Stomach (tissue), 8 donors: ENCODE measurements at regions not wholly inside any gene's neighbourhood (a gene's known extent, or its start where the extent isn't known, plus 50 kb on each side); places are given as distances from the start of the nearest gene placed in this dataset.
"Not testable (repeated sequence)": the region's sequence is repeated elsewhere in the genome, so short reads cannot be mapped to it uniquely, and the experiment has no call there.

ENCODE experiments used
- DNase-seq, 2 donors: peaks; one replicate each; pipeline versions ENCODE4 v3.0.0 to v3.0.0-alpha.2; 2013 to 2019
- H3K27ac ChIP-seq, 5 donors: fragments of 200-600 bp in 4 of 5; sonication (generic) in 4 of 5; one replicate each; pipeline ENCODE4 v1.5.1; 2013 to 2019; ENCODE audit warnings: mild to moderate bottlenecking in 1 of 5, moderate library complexity in 1 of 5
- H3K27me3 ChIP-seq, 3 donors: fragments of 200-600 bp; sonication (generic); one replicate each; pipeline ENCODE4 v1.5.1; 2017 to 2019; ENCODE audit warnings: mixed run types in 1 of 3
- H3K36me3 ChIP-seq, 4 donors: fragments of 200-600 bp; sonication (generic); 1 replicate in 3 of 4; 2 replicates in 1 of 4; pipeline ENCODE4 v1.5.1; 2016 to 2019
- H3K4me1 ChIP-seq, 4 donors: fragments of 200-600 bp; sonication (generic); one replicate each; pipeline ENCODE4 v1.5.1; 2016 to 2019
- H3K4me3 ChIP-seq, 4 donors: fragments of 200-600 bp; sonication (generic) in 3 of 4; one replicate each; pipeline ENCODE4 v1.5.1; 2016 to 2019; ENCODE audit warnings: mild to moderate bottlenecking in 1 of 4
- H3K9me3 ChIP-seq, 4 donors: fragments of 200-600 bp; sonication (generic); one replicate each; pipeline ENCODE4 v1.5.1; 2016 to 2019
- CTCF ChIP-seq, 7 experiments: fragments of 450-650 bp in 4 of 7; fragments of 200-600 bp in 3 of 7; sonication (generic) in 3 of 7; IDR thresholded peaks; one replicate each; pipeline ENCODE4 v1.5.1; 2016 to 2019; ENCODE audit warnings: antibody characterized with exemption in 7 of 7, control low read depth in 2 of 7, mild to moderate bottlenecking in 1 of 7
- EP300 ChIP-seq: sonication (generic); formaldehyde crosslinking; IDR thresholded peaks from one replicate; pipeline ENCODE4 v1.6.1; 2017; ENCODE audit warnings: antibody characterized with exemption
- POLR2A ChIP-seq, 4 donors: fragments of 450-650 bp; IDR thresholded peaks; one replicate each; pipeline ENCODE4 v1.6.1; 2016; ENCODE audit warnings: antibody characterized with exemption in 4 of 4, control low read depth in 2 of 4, mild to moderate bottlenecking in 1 of 4, moderate library complexity in 1 of 4
- POLR2AphosphoS5 ChIP-seq, 3 donors: sonication (generic); formaldehyde crosslinking; IDR thresholded peaks; one replicate each; pipeline ENCODE4 v1.6.1; 2016; ENCODE audit warnings: antibody characterized with exemption in 3 of 3
- WGBS, 5 donors: extraction: QIAGEN DNeasy Blood & Tissue Kit in 3 of 5; methylation state at CpG; one replicate each; pipeline versions ENCODE4 v1.1.5 to v1.1.7; 2013 to 2018; 5-methylcytosine and 5-hydroxymethylcytosine counted together
- intact Hi-C: fragments of 100-400 bp; cut with DNase I; formaldehyde crosslinking; loops from one replicate; pipeline ENCODE4 v1.15.1; 2023; ENCODE audit warnings: low total_unique reads
- donor health status: healthy with polysubstance abuse.
- donor health status: Bipolar disorder and iron deficiency.
- donor health status: healthy.

- Histone ChIP-seq H3K4me1 (peaks cover 0 to 32% (median 21%) of the 10 kb centered on the region in 4 donors), H3K9me3 (no peaks in the 10 kb centered on the region), H3K4me3 (no peak overlapping the region), H3K27me3 (no peaks in the 10 kb centered on the region), H3K36me3 (no peaks in the 10 kb centered on the region), H3K27ac (peak overlapping the region in 1 of 5 donors; percentile 68)
- intact Hi-C loops, result no loop called here
- WGBS, 5 donors, result 70 to 81% (median 74%) methylated on average over 5 of the region's 5 CpGs
- no peak for TF ChIP-seq POLR2A (IDR thresholded peaks at IDR 0.05)
- TF ChIP-seq POLR2AphosphoS5 (IDR thresholded peaks at IDR 0.05), result no peak
- no peak for TF ChIP-seq CTCF (IDR thresholded peaks at IDR 0.05)
- no peak for TF ChIP-seq EP300
- DNase-seq, result peak in 1 of 2 donors; percentile 24
Measured at GRCh38 chr12:88814779-88815178, 234.5 kb upstream of the KITLG start.

- Histone ChIP-seq H3K27me3 (no peaks in the 10 kb centered on the region), H3K27ac (peak overlapping the region in 1 of 5 donors; percentile 39), H3K4me1 (peaks cover 0 to 32% (median 19%) of the 10 kb centered on the region in 4 donors), H3K9me3 (no peaks in the 10 kb centered on the region), H3K4me3 (no peak overlapping the region), H3K36me3 (no peaks in the 10 kb centered on the region)
- TF ChIP-seq POLR2A (IDR thresholded peaks at IDR 0.05), result no peak
- TF ChIP-seq EP300, result no peak
- no peak for TF ChIP-seq CTCF (IDR thresholded peaks at IDR 0.05)
- TF ChIP-seq POLR2AphosphoS5 (IDR thresholded peaks at IDR 0.05), result no peak
- DNase-seq, result no peak
- WGBS, 5 donors, result 41 to 80% (median 58%) methylated on average over 1 of the region's 1 CpG
- intact Hi-C loops, result no loop called here
Measured at GRCh38 chr12:88812610-88813009, 232.3 kb upstream of the KITLG start.

- no peaks in the 10 kb centered on the region for H3K27me3 ChIP-seq
- no peaks in the 10 kb centered on the region for H3K36me3 ChIP-seq
- no peak overlapping the region for H3K4me3 ChIP-seq
- H3K4me1 ChIP-seq, result peaks cover 0 to 23% (median 14%) of the 10 kb centered on the region in 4 donors
- H3K27ac ChIP-seq, result no peak overlapping the region
- 63 to 100% (median 90%) methylated on average over 1 of the region's 1 CpG for WGBS, 5 donors
- intact Hi-C loops, result no loop called here
- no peak for DNase-seq
- no peaks in the 10 kb centered on the region for H3K9me3 ChIP-seq
- TF ChIP-seq POLR2AphosphoS5 (IDR thresholded peaks at IDR 0.05) (no peak), EP300 (no peak), CTCF (IDR thresholded peaks at IDR 0.05) (no peak), POLR2A (IDR thresholded peaks at IDR 0.05) (no peak)
Measured at GRCh38 chr12:88810806-88811205, 230.5 kb upstream of the KITLG start.

- H3K4me1 ChIP-seq, result peaks cover 0 to 22% (median 8%) of the 10 kb centered on the region in 4 donors
- H3K27me3 ChIP-seq, H3K27ac ChIP-seq, DNase-seq, H3K36me3 ChIP-seq, H3K9me3 ChIP-seq, intact Hi-C loops, H3K4me3 ChIP-seq: not testable (repeated sequence)
- 63 to 100% (median 75%) methylated on average over 1 of the region's 1 CpG for WGBS, 5 donors
Measured at GRCh38 chr12:88809841-88810240, 229.6 kb upstream of the KITLG start.

- Histone ChIP-seq H3K27ac (peak overlapping the region in 2 of 5 donors; percentile 7 to 13), H3K4me1 (peaks cover 0 to 11% (median 4%) of the 10 kb centered on the region in 4 donors), H3K4me3 (no peak overlapping the region), H3K36me3 (no peaks in the 10 kb centered on the region), H3K9me3 (no peaks in the 10 kb centered on the region), H3K27me3 (no peaks in the 10 kb centered on the region)
- DNase-seq, result no peak
- WGBS, 5 donors, result 13 to 26% (median 24%) methylated on average over 1 of the region's 1 CpG
- no peak for TF ChIP-seq EP300
- no peak for TF ChIP-seq POLR2AphosphoS5 (IDR thresholded peaks at IDR 0.05)
- no peak for TF ChIP-seq CTCF (IDR thresholded peaks at IDR 0.05)
- no peak for TF ChIP-seq POLR2A (IDR thresholded peaks at IDR 0.05)
- intact Hi-C loops, result no loop called here
Measured at GRCh38 chr12:88805692-88806091, 225.4 kb upstream of the KITLG start.
